ENCODE measurements at regions not wholly inside any gene's neighbourhood (a gene's known extent, or its start where the extent isn't known, plus 50 kb on each side); places are given as distances from the start of the nearest gene placed in this dataset.

DNA sequence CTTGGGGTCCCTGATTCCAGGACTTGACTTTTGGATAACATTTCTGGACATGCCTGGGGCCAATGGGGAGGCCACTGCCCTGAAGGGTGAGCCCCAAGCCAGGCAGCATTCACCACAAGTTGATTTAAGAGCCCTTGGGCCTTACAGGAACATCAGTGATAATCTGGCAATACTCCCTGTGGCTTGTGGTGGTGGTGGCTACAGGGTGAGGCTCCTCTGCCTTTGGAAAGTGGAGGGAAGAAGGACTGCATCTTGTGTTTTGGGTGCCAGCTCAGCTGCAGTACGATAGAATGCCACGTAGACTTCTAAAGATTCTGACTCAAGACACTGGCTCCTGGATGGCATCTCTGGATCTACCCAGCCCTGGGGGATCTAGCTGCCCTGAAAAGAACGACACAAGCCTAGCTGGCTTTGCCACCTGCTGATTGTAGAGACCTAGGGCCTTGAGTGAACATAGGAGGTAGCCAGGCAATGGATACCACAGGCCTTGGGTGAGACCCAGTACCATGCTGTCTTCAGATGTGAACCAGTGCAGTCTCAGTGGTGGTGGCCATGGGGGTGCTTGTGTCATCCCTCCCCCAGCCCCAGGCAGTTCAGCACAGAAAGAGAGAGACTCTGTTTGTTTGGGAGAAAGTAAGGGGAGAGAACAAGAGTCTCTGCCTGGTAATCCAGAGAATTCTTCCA lies 79.0 kb upstream of the DAP start:
- Histone ChIP-seq H2BK5ac (ENCODE audit: low read depth, low read length, poor library complexity) (no peak overlapping the region), H4K8ac (ENCODE audit: low read depth, low read length) (no peak overlapping the region), H3K27ac (ENCODE audit: low read depth, low read length) (no peak overlapping the region), H3K23ac (ENCODE audit: low read length) (no peak overlapping the region), H3K9me3 (ENCODE audit: insufficient read depth, low read depth, low read length) (peaks cover 4% of the 10 kb centered on the region), H4K91ac (ENCODE audit: low read depth, low read length) (no peak overlapping the region), H3K79me1 (ENCODE audit: low read length) (no peaks in the 10 kb centered on the region), H2BK120ac (ENCODE audit: insufficient read depth, low read length, poor library complexity) (no peak overlapping the region), H4K12ac (ENCODE audit: low read depth, low read length) (no peak overlapping the region), H3K79me2 (ENCODE audit: control insufficient read depth, insufficient read depth, low read length, poor library complexity) (no peaks in the 10 kb centered on the region), H3K14ac (ENCODE audit: low read length) (no peak overlapping the region), H3K18ac (ENCODE audit: low read length) (no peak overlapping the region), H3K4me3 (ENCODE audit: low read depth, low read length) (no peak overlapping the region), H2AK5ac (ENCODE audit: low read length) (no peak overlapping the region), H3K9ac (ENCODE audit: low read length) (no peak overlapping the region), H3K4me1 (ENCODE audit: control insufficient read depth in 1 of 2, insufficient read depth in 2 of 2, low read length in 2 of 2) (no peaks in the 10 kb centered on the region), H2AFZ (ENCODE audit: insufficient read depth, low read length, poor library complexity) (no peak overlapping the region), H2BK12ac (ENCODE audit: low read length) (no peak overlapping the region), H3K36me3 (ENCODE audit: control insufficient read depth in 1 of 2, insufficient read depth in 2 of 2, low read length in 2 of 2) (no peaks in the 10 kb centered on the region), H3K4ac (ENCODE audit: low read depth, low read length) (no peak overlapping the region), H3K27me3 (ENCODE audit: insufficient read depth, low read length) (no peaks in the 10 kb centered on the region), H3K4me2 (ENCODE audit: low read length) (no peak overlapping the region)
- WGBS (ENCODE audit: extremely low coverage, insufficient coverage, insufficient read length), result no CpG with 5 or more reads among the region's 3 CpGs
- DNase-seq, result no peak

GRCh38 chr5:10839118-10839517 lies 78.1 kb upstream of the DAP start:
- Histone ChIP-seq H3K9ac (ENCODE audit: low read length) (no peak overlapping the region), H3K23ac (ENCODE audit: low read length) (no peak overlapping the region), H4K91ac (ENCODE audit: low read depth, low read length) (no peak overlapping the region), H3K79me1 (ENCODE audit: low read length) (no peaks in the 10 kb centered on the region), H2AK5ac (ENCODE audit: low read length) (no peak overlapping the region), H2BK120ac (ENCODE audit: insufficient read depth, low read length, poor library complexity) (no peak overlapping the region), H3K4ac (ENCODE audit: low read depth, low read length) (no peak overlapping the region), H3K4me2 (ENCODE audit: low read length) (no peak overlapping the region), H3K27ac (ENCODE audit: low read depth, low read length) (no peak overlapping the region), H2BK5ac (ENCODE audit: low read depth, low read length, poor library complexity) (no peak overlapping the region), H3K79me2 (ENCODE audit: control insufficient read depth, insufficient read depth, low read length, poor library complexity) (no peaks in the 10 kb centered on the region), H3K14ac (ENCODE audit: low read length) (no peak overlapping the region), H2AFZ (ENCODE audit: insufficient read depth, low read length, poor library complexity) (no peak overlapping the region), H3K4me1 (ENCODE audit: control insufficient read depth in 1 of 2, insufficient read depth in 2 of 2, low read length in 2 of 2) (no peaks in the 10 kb centered on the region), H3K18ac (ENCODE audit: low read length) (no peak overlapping the region), H2BK12ac (ENCODE audit: low read length) (no peak overlapping the region), H3K4me3 (ENCODE audit: low read depth, low read length) (no peak overlapping the region), H4K8ac (ENCODE audit: low read depth, low read length) (no peak overlapping the region), H3K9me3 (ENCODE audit: insufficient read depth, low read depth, low read length) (peaks cover 4% of the 10 kb centered on the region), H3K27me3 (ENCODE audit: insufficient read depth, low read length) (no peaks in the 10 kb centered on the region), H4K12ac (ENCODE audit: low read depth, low read length) (no peak overlapping the region), H3K36me3 (ENCODE audit: control insufficient read depth in 1 of 2, insufficient read depth in 2 of 2, low read length in 2 of 2) (no peaks in the 10 kb centered on the region)
- no peak for DNase-seq
- WGBS (ENCODE audit: extremely low coverage, insufficient coverage, insufficient read length), result no CpG with 5 or more reads among the region's 3 CpGs

DNA sequence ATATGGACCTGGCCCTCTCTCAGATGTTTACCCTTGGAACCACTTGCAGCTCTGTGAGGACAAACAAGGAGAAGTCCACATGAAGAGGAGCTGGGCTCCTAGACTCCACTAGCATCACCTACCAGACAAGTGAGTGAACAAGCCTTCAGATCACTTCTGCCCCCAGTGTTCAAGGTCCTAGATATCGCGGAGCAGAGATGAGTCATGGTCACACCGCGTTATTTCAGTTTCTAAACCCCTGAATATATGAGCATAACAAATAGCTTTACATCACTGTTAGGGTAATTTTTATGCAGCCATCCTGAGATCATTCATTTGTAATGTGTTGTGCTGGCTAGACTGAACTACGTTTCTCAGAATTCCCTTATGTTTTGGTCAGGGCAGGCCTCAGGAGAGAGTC lies 77.0 kb upstream of the DAP start:
- no peak overlapping the region for H4K8ac ChIP-seq (ENCODE audit: low read depth, low read length)
- no peaks in the 10 kb centered on the region for H3K79me2 ChIP-seq (ENCODE audit: control insufficient read depth, insufficient read depth, low read length, poor library complexity)
- H3K27me3 ChIP-seq (ENCODE audit: insufficient read depth, low read length), result no peaks in the 10 kb centered on the region
- H3K18ac ChIP-seq (ENCODE audit: low read length), result no peak overlapping the region
- H3K79me1 ChIP-seq (ENCODE audit: low read length), result no peaks in the 10 kb centered on the region
- no peaks in the 10 kb centered on the region for H3K36me3 ChIP-seq (ENCODE audit: control insufficient read depth in 1 of 2, insufficient read depth in 2 of 2, low read length in 2 of 2)
- H3K27ac ChIP-seq (ENCODE audit: low read depth, low read length), result no peak overlapping the region
- no peak overlapping the region for H3K4me3 ChIP-seq (ENCODE audit: low read depth, low read length)
- no peak overlapping the region for H2BK5ac ChIP-seq (ENCODE audit: low read depth, low read length, poor library complexity)
- no peak overlapping the region for H4K12ac ChIP-seq (ENCODE audit: low read depth, low read length)
- H2BK120ac ChIP-seq (ENCODE audit: insufficient read depth, low read length, poor library complexity), result no peak overlapping the region
- no peak for DNase-seq
- no peak overlapping the region for H3K4ac ChIP-seq (ENCODE audit: low read depth, low read length)
- H2AFZ ChIP-seq (ENCODE audit: insufficient read depth, low read length, poor library complexity), result no peak overlapping the region
- no peak overlapping the region for H3K4me2 ChIP-seq (ENCODE audit: low read length)
- WGBS (ENCODE audit: extremely low coverage, insufficient coverage, insufficient read length), result no CpG with 5 or more reads among the region's 5 CpGs
- H3K23ac ChIP-seq (ENCODE audit: low read length), result no peak overlapping the region
- peaks cover 2% of the 10 kb centered on the region for H3K9me3 ChIP-seq (ENCODE audit: insufficient read depth, low read depth, low read length)
- no peak overlapping the region for H4K91ac ChIP-seq (ENCODE audit: low read depth, low read length)
- no peak overlapping the region for H2BK12ac ChIP-seq (ENCODE audit: low read length)
- H3K4me1 ChIP-seq (ENCODE audit: control insufficient read depth in 1 of 2, insufficient read depth in 2 of 2, low read length in 2 of 2), result no peaks in the 10 kb centered on the region
- no peak overlapping the region for H2AK5ac ChIP-seq (ENCODE audit: low read length)
- H3K9ac ChIP-seq (ENCODE audit: low read length), result no peak overlapping the region
- no peak overlapping the region for H3K14ac ChIP-seq (ENCODE audit: low read length)

- no peak overlapping the region for H2BK5ac ChIP-seq (ENCODE audit: low read depth, low read length, poor library complexity)
- H4K12ac ChIP-seq (ENCODE audit: low read depth, low read length), result no peak overlapping the region
- H3K18ac ChIP-seq (ENCODE audit: low read length), result no peak overlapping the region
- no peak overlapping the region for H4K8ac ChIP-seq (ENCODE audit: low read depth, low read length)
- no peak overlapping the region for H3K27ac ChIP-seq (ENCODE audit: low read depth, low read length)
- no peaks in the 10 kb centered on the region for H3K79me2 ChIP-seq (ENCODE audit: control insufficient read depth, insufficient read depth, low read length, poor library complexity)
- H4K91ac ChIP-seq (ENCODE audit: low read depth, low read length), result no peak overlapping the region
- no peaks in the 10 kb centered on the region for H3K36me3 ChIP-seq (ENCODE audit: control insufficient read depth in 1 of 2, insufficient read depth in 2 of 2, low read length in 2 of 2)
- no peak overlapping the region for H2BK12ac ChIP-seq (ENCODE audit: low read length)
- WGBS (ENCODE audit: extremely low coverage, insufficient coverage, insufficient read length), result no CpG with 5 or more reads among the region's 2 CpGs
- H3K4me1 ChIP-seq (ENCODE audit: control insufficient read depth in 1 of 2, insufficient read depth in 2 of 2, low read length in 2 of 2), result no peaks in the 10 kb centered on the region
- H3K79me1 ChIP-seq (ENCODE audit: low read length), result no peaks in the 10 kb centered on the region
- no peak overlapping the region for H3K23ac ChIP-seq (ENCODE audit: low read length)
- no peak overlapping the region for H3K4me2 ChIP-seq (ENCODE audit: low read length)
- H3K14ac ChIP-seq (ENCODE audit: low read length), result no peak overlapping the region
- no peak overlapping the region for H2AK5ac ChIP-seq (ENCODE audit: low read length)
- no peaks in the 10 kb centered on the region for H3K27me3 ChIP-seq (ENCODE audit: insufficient read depth, low read length)
- H2AFZ ChIP-seq (ENCODE audit: insufficient read depth, low read length, poor library complexity), result no peak overlapping the region
- peak in 1 of 2 donors; percentile 24 for DNase-seq
- no peak overlapping the region for H3K9ac ChIP-seq (ENCODE audit: low read length)
- H3K4me3 ChIP-seq (ENCODE audit: low read depth, low read length), result no peak overlapping the region
- no peak overlapping the region for H3K4ac ChIP-seq (ENCODE audit: low read depth, low read length)
- H2BK120ac ChIP-seq (ENCODE audit: insufficient read depth, low read length, poor library complexity), result no peak overlapping the region
- peaks cover 2% of the 10 kb centered on the region for H3K9me3 ChIP-seq (ENCODE audit: insufficient read depth, low read depth, low read length)
Observed at GRCh38 chr5:10836986-10837385, 76.0 kb upstream of the DAP start.
